NCI-H446 treated with DMSO at 0.1 percent for 48 hours (cell line): ENCODE measurements at regions not wholly inside any gene's neighbourhood (a gene's known extent, or its start where the extent isn't known, plus 50 kb on each side); places are given as distances from the start of the nearest gene placed in this dataset.
A peak's percentile ranks its signal among the peaks of the same experiment; 100 is the strongest.
"Not testable (repeated sequence)": the region's sequence is repeated elsewhere in the genome, so short reads cannot be mapped to it uniquely, and the experiment has no call there.

ENCODE experiments used
- DNase-seq: peaks from one replicate; lab custom pipeline; 2025; lab: John Stamatoyannopoulos, UW

DNA sequence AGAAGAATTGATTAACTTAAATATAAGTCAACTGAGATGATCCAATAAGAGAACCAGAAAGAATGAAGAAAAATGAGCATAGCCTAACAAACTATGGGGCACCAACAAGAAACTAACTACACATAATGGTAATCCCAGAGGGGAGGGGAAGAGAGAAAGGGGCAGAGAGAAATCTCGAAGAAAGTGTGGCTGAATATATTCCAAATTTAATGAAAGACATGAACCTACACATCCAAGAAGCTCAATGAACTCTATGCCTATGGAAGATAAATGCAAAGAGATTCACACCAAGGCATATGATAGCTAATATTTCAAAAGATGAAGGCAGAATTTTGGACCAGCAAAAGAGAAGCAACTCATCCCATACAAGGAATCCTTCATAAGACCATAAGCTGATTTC, 649.2 kb downstream of the ZEB2 start:
- no peak for DNase-seq

DNA sequence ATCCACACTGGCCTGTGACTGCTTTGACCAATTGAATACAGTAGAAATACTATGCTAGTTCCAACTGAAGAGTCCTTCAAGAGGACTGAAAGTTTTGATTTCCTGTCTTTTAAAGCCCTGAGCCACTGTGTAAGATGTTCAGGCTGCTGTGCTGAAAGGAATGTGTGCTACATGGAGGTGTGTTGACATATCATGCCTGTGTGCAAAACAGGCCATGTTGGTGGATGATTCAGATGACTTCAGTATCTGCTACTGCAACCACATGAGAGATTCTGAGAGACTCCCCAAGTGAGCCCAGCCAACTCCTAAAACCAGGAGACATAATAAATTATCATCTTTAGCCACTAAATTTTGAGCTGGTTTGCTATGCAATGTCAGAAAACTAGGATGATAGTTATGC, 662.9 kb downstream of the ZEB2 start:
- DNase-seq = no peak

- no peak for DNase-seq
These were observed 667.2 kb downstream of the ZEB2 start for GRCh38 chr2:143852759-143853158.

GRCh38 chr2:143850084-143850483, 669.8 kb downstream of the ZEB2 start:
- no peak for DNase-seq

DNA sequence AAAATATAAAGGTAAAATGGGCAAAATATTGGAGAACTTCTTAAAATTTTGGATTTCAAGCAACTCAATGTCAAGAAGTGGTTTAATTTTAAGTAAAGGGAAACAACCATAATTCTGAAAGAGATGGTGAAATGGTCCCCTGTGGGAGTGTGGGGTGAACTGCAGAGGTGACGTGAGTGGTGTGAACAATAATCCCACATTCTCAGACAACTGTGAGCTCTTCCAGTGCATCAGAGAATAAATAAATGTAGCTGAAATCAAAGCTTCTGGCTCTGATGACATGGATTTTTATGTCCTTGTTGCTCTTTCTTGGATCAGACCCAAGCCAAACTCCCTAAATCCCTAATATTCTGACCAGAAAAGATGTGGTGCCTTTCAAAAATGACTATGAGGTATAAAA, 672.7 kb downstream of the ZEB2 start:
- no peak for DNase-seq

GRCh38 chr2:143844986-143845385, 674.9 kb downstream of the ZEB2 start:
- no peak for DNase-seq

DNA sequence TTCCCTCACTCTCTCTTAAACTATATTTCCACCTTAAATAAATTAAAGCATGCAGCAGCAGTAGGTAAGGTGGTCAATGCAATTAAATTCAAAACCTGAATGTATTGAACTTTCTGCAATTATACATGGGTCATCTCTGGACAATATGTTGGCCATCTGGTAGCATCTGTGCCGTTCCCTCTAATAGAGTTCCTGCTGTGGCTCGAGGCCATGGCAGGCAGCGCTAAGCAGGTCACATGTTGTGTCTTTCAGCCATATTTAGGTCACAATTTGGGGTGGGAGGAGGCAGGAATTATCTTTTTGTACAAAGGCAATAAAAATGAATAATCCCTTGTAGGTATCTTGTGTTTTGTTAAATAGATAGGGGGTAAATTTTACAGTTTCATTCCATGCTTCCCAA, 676.2 kb downstream of the ZEB2 start:
- DNase-seq = no peak

DNA sequence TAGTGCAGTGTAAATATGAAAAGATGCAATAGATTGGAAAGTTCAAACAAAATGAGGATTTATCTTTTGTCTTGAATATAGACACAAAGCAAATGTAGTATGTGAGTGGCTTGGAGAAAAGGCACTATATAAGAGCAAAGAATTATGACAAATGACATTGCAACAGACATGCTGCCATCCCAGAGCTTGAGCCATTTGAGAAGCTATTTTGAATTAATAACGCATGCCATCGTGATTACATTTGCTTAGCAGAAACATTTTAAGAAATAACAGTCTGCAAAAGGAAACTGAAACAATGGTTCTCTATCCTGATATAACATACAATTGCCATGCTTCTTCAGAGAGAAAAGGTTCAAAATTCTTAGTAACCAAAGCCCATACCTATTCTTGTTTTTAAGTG, 677.1 kb downstream of the ZEB2 start:
- DNase-seq = no peak

DNA sequence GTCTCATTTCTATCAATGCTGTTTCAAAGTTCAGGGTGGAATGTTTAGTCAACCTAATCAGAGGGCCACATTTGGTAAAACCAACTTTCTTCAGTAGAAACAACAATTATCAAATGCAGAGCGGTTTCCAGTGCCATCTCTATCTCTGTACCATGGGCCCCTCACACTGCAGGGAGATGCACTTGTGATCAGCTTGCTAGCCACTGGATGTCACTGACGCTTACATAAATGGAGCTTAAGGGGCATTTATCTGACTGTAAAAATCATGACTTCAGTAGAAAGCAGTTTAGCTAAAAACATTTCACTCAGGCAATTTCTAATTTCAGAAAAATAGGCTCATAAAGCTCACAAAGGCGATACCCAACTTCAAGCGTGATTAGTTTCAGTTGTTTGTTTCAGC, 678.0 kb downstream of the ZEB2 start:
- no peak for DNase-seq

DNA sequence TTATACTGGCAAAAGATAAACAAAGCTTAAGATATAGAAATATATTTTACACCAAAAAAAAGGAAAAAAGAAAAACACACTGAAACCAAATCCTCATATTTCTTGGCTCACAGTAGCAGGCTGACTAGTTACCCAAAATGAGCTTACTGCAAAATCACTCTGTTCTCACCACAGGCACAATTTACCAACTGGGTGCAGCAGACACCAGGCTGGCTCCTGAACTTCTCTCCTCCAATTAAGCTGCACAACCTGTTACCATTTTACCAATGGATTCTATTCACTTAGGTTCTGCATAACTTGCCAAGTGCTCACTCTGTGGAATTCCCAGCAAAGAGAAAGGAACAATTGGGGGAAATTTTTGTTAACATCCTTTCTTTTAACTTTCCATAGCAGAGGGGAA, 679.3 kb downstream of the ZEB2 start:
- no peak for DNase-seq

GRCh38 chr2:143840194-143840593, 679.7 kb downstream of the ZEB2 start:
- no peak for DNase-seq

GRCh38 chr2:143839456-143839855, 680.5 kb downstream of the ZEB2 start:
- DNase-seq = no peak

DNA sequence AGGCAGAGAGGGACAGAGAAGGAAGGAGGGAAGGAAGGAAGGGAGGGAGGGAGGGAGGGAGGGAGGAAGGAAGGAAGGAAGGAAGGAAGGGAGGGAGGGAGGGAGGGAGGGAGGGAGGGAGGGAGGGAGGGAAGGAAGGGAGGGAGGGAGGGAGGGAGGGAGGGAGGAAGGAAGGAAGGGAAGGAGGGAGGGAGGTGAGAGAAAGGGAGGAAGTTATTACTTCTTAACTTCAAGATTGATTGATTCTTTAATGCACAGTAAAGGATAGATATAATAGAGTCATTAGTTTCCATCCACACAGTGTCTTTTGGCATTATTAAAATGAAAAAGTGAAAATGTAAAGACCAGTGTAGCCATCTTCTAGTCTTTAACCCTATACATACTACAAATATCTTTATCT, 682.9 kb downstream of the ZEB2 start:
- DNase-seq = not testable (repeated sequence)

GRCh38 chr2:143835481-143835880, 684.4 kb downstream of the ZEB2 start:
- DNase-seq = no peak

GRCh38 chr2:143833015-143833660, 686.8 kb downstream of the ZEB2 start:
- DNase-seq = no peak

- no peak for DNase-seq
These were observed 689.4 kb downstream of the ZEB2 start for GRCh38 chr2:143830476-143830875.

- DNase-seq = peak; percentile 51
These were observed 691.0 kb downstream of the ZEB2 start for GRCh38 chr2:143828763-143829537.

- peak; percentile 37 for DNase-seq
These were observed 695.1 kb downstream of the ZEB2 start for GRCh38 chr2:143824791-143825190.

DNA sequence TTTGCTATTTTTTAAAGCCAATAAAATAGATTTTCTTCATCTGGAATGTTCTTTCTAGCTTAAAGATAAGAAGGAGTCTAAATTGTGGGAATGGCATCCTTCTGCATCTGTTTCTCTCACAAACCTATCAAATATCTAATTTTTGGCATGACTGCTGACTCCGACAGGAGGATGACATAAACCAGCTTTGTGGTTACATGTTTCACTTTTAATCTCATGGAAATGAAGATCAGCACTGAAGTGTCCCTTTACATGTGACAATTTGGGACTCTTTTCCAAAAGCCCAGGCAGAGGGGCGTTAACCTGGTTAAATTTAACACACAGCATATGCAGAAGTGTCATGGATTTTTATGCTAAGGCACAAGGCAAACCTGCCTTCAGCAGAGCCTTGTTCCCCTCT, 694.7 kb downstream of the ARHGAP15 start:
- DNase-seq = no peak

- peak; percentile 32 for DNase-seq
These were observed 694.1 kb downstream of the ARHGAP15 start for GRCh38 chr2:143823296-143823695.

DNA sequence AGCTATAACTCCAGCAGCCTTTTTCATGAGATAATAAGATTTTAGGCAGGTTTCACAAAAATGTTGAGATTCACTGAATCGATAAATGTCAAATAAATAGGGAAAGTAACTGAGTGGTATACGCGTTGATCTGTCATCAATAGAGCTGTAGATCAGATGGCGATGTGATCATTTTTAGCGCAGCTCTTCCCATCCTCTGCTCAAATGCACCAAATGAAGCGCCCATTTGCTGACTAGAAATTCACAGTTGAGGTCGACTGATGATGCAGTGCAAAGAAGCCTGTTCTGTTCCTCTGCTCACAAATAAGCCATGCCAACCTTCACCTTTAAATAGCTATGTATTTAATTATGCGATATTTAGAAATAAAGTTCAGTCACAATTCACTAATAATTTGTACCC, 693.5 kb downstream of the ARHGAP15 start:
- DNase-seq = no peak

- no peak for DNase-seq
These were observed 690.5 kb downstream of the ARHGAP15 start for GRCh38 chr2:143819764-143820163.

DNA sequence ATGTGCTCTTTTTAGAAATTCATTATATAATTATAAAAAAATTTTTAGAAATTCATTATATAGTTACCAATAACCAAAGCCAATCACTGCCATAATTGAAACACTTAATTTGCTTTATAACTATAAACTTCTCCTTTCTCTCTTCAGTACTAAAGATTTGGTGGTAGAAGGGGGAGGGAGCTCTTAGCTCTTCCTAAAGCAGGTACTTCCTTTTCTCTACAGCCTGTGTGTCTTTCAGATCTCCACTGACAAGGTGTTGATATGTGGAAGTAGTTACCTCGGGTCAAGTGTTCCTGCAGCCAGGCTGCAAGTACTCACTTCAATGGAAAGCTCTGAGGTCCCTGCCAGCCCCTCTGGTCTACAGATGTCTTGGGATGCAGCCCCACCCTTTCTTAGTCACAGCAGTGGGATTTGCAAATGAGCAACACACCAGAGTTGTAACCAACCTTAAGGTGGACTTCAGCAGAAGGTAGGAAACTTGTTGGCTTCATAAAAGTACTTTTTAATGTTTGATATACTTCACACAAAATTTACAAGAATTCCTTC, 690.0 kb downstream of the ARHGAP15 start:
- DNase-seq = no peak
